Endothelial cell of umbilical vein (primary cell): ENCODE measurements at regions not wholly inside any gene's neighbourhood (a gene's known extent, or its start where the extent isn't known, plus 50 kb on each side); places are given as distances from the start of the nearest gene placed in this dataset.

Experiments
- BruUV-seq: library from RNA; stranded (reverse); fragments of 400-500 nt; replicated peaks from 2 replicates; lab custom pipeline; 2021; lab: Mats Ljungman, UMichigan
- CTCF ChIA-PET: fragments of 300-600, 350-600 bp; sonication (Branson Sonifier 250); formaldehyde crosslinking; loops from one replicate; lab custom pipeline; 2021; ENCODE audit warnings: antibody characterized with exemption, inconsistent platforms; lab: Charles Lee
- POLR2A ChIA-PET: fragments of 300-600, 350-600 bp; sonication (Branson Sonifier 250); formaldehyde crosslinking; loops from one replicate; lab custom pipeline; 2021; ENCODE audit warnings: antibody characterized with exemption, inconsistent platforms; lab: Charles Lee
- DNase-seq: peaks from one replicate; pipeline ENCODE4 v3.0.0-alpha.2; 2011; ENCODE audit warnings: low read depth, low spot score
- FAIRE-seq: peaks from 2 replicates; lab custom pipeline; 2011; peaks lifted over from hg19 to GRCh38; lab: Jason Lieb, UNC
- H2AFZ ChIP-seq: 2 replicates; pipeline ENCODE4 v1.6.0; 2012; ENCODE audit warnings: low read depth, low read length, control low read depth, inconsistent platforms
- H3K27ac ChIP-seq: 2 replicates; pipeline ENCODE4 v1.5.1; 2011; ENCODE audit warnings: low read depth, mild to moderate bottlenecking, control low read depth, low read length, moderate library complexity; ENCODE audit not compliant: insufficient read depth
- H3K27me3 ChIP-seq, 2 experiments: 2 replicates each; pipeline versions ENCODE4 v1.6.0 to v1.6.1; 2011; ENCODE audit warnings: low read length in 2 of 2, mixed read lengths in 1 of 2; ENCODE audit not compliant: control insufficient read depth in 2 of 2, insufficient read depth in 2 of 2
- H3K36me3 ChIP-seq, 2 experiments: 2 replicates in 1 of 2; 3 replicates in 1 of 2; pipeline ENCODE4 v1.5.1; 2011; ENCODE audit warnings: low read length in 2 of 2, mild to moderate bottlenecking in 1 of 2, moderate library complexity in 1 of 2; ENCODE audit not compliant: control insufficient read depth in 2 of 2, insufficient read depth in 2 of 2; ENCODE audit errors: extremely low read depth in 1 of 2
- H3K4me1 ChIP-seq: 3 replicates; pipeline ENCODE4 v1.5.1; 2011; ENCODE audit warnings: mild to moderate bottlenecking, low read length; ENCODE audit not compliant: control insufficient read depth, insufficient read depth; ENCODE audit errors: extremely low read depth
- H3K4me2 ChIP-seq: 2 replicates; pipeline ENCODE4 v1.6.1; 2011; ENCODE audit warnings: low read length, control low read depth, mixed read lengths; ENCODE audit not compliant: insufficient read depth
- H3K4me3 ChIP-seq, 3 experiments: fragments of 200-600 bp in 1 of 3; sonication (generic), shearing (Covaris generic) in 1 of 3; replicated peaks in 1 of 3; 2 replicates each; pipeline ENCODE4 v1.5.1; 2011 to 2016; ENCODE audit warnings: control low read depth in 3 of 3, low read length in 3 of 3, mild to moderate bottlenecking in 2 of 3, inconsistent platforms in 1 of 3, low read depth in 1 of 3, moderate library complexity in 1 of 3; ENCODE audit not compliant: insufficient read depth in 1 of 3
- H3K79me2 ChIP-seq: 2 replicates; pipeline ENCODE4 v1.6.0; 2012; ENCODE audit warnings: low read length, inconsistent platforms; ENCODE audit not compliant: control insufficient read depth, insufficient read depth
- H3K9ac ChIP-seq: replicated peaks from 2 replicates; pipeline ENCODE3; 2011; ENCODE audit warnings: low read length, control low read depth; ENCODE audit not compliant: insufficient read depth; ENCODE audit errors: extremely low read depth
- H3K9me1 ChIP-seq: replicated peaks from 3 replicates; pipeline ENCODE4 v1.6.0; 2011; ENCODE audit warnings: mild to moderate bottlenecking, low read length; ENCODE audit not compliant: control insufficient read depth, insufficient read depth; ENCODE audit errors: extremely low read depth
- H3K9me3 ChIP-seq: replicated peaks from 2 replicates; pipeline ENCODE4 v1.5.1; 2012; ENCODE audit warnings: low read length, inconsistent platforms; ENCODE audit not compliant: control insufficient read depth, insufficient read depth
- H4K20me1 ChIP-seq: replicated peaks from 2 replicates; pipeline ENCODE3; 2011; ENCODE audit warnings: mild to moderate bottlenecking, low read length; ENCODE audit not compliant: control insufficient read depth, insufficient read depth; ENCODE audit errors: extremely low read depth
- EZH2 ChIP-seq: IDR thresholded peaks from 2 replicates; pipeline ENCODE4 v1.6.1; 2012; ENCODE audit warnings: borderline replicate concordance, low read depth, mild to moderate bottlenecking, moderate library complexity, low read length, inconsistent platforms; ENCODE audit not compliant: severe bottlenecking
- FOS ChIP-seq: IDR thresholded peaks from 2 replicates; pipeline ENCODE4 v1.6.1; 2011; ENCODE audit warnings: mild to moderate bottlenecking, low read length, moderate library complexity, borderline replicate concordance; ENCODE audit not compliant: insufficient read depth
- GATA2 ChIP-seq: IDR thresholded peaks from 2 replicates; pipeline ENCODE4 v1.7.0; 2011; ENCODE audit warnings: low read depth, mild to moderate bottlenecking, moderate library complexity, mixed read lengths, low read length; ENCODE audit not compliant: insufficient read length, insufficient read depth
- JUN ChIP-seq: IDR thresholded peaks from 2 replicates; pipeline ENCODE4 v1.6.1; 2011; ENCODE audit warnings: borderline replicate concordance, low read depth; ENCODE audit not compliant: insufficient read length, insufficient read depth
- MYC ChIP-seq: IDR thresholded peaks from one replicate; pipeline ENCODE4 v1.6.1; 2011; ENCODE audit warnings: mild to moderate bottlenecking, low read depth, low read length
- POLR2A ChIP-seq: IDR thresholded peaks from 2 replicates; pipeline ENCODE4 v1.6.1; 2012; ENCODE audit warnings: low read depth, mild to moderate bottlenecking, control low read depth, low read length
- POLR2AphosphoS5 ChIP-seq: IDR thresholded peaks from 2 replicates; pipeline ENCODE4 v1.6.1; 2012; ENCODE audit warnings: low read depth, mild to moderate bottlenecking, control low read depth, low read length, moderate library complexity; ENCODE audit not compliant: insufficient read depth
- dilution Hi-C: fragments of 300-500 bp; cut with MboI; formaldehyde crosslinking; loops from one replicate; pipeline ENCODE4 v1.15.0; 2019; ENCODE audit warnings: low sequenced_read_pairs; ENCODE audit not compliant: extremely low pct_ligation_motif_present
- intact Hi-C: fragments of 100-400 bp; cut with micrococcal nuclease; formaldehyde crosslinking; loops from one replicate; pipeline ENCODE4 v1.10.0; 2022
- TF ChIP-seq, protein P1 (sequence below): IDR thresholded peaks from 2 replicates; pipeline ENCODE4 v1.6.1; 2011; ENCODE audit not compliant: insufficient read depth, insufficient read length
- TF ChIP-seq, protein P2 (sequence below), 2 donors: IDR thresholded peaks; 1 replicate in 1 of 2; 2 replicates in 1 of 2; pipeline ENCODE4 v1.5.1; 2011; ENCODE audit warnings: low read length in 2 of 2, mild to moderate bottlenecking in 2 of 2, moderate library complexity in 2 of 2, control low read depth in 1 of 2, inconsistent platforms in 1 of 2, low read depth in 1 of 2; ENCODE audit not compliant: insufficient read depth in 1 of 2; ENCODE audit errors: extremely low read depth in 1 of 2

DNA sequence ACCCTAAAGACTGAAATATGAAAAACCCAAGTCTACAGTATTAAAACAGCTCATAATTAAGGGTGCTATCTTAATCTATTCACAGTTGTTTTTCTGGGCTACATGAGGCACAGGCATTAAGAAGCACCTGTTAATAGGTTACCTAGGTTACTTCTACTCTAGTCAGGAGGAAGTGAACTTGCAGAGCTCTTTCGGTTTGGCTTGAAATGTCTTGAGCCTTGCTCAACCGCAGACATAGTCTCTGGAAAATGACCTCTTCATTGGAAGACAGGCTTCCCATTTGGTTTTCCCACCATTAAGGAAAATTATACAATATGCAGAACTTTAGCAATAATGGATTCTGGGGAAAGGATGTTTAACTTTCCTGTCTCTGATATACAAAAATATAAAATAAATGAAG, 142.3 kb upstream of the KCNJ3 start:
- Histone ChIP-seq H2AFZ (no peak overlapping the region), H3K9me1 (no peaks in the 10 kb centered on the region), H3K4me1 (no peaks in the 10 kb centered on the region), H3K9ac (no peak overlapping the region), H3K4me3 (no peak overlapping the region), H3K9me3 (no peaks in the 10 kb centered on the region), H3K27ac (no peak overlapping the region), H3K79me2 (no peaks in the 10 kb centered on the region), H3K4me2 (no peak overlapping the region), H3K36me3 (no peaks in the 10 kb centered on the region), H3K27me3 (no peaks in the 10 kb centered on the region), H4K20me1 (no peaks in the 10 kb centered on the region)
- dilution Hi-C loops, result no loop called here
- ChIA-PET POLR2A (no interaction called here), CTCF (interaction anchor here (1.3 kb wide), 1 partner anchor 19 kb away, joined by 3 read pairs; no protein-coding TSS in a partner anchor)
- intact Hi-C loops, result no loop called here
- no TSS peak for BruUV-seq
- no peak for FAIRE-seq
- TF ChIP-seq MYC, result no peak
- TF ChIP-seq GATA2, result no peak
- TF ChIP-seq JUN, result no peak
- TF ChIP-seq, protein P1, sequence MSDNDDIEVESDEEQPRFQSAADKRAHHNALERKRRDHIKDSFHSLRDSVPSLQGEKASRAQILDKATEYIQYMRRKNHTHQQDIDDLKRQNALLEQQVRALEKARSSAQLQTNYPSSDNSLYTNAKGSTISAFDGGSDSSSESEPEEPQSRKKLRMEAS, result no peak
- TF ChIP-seq, protein P2, sequence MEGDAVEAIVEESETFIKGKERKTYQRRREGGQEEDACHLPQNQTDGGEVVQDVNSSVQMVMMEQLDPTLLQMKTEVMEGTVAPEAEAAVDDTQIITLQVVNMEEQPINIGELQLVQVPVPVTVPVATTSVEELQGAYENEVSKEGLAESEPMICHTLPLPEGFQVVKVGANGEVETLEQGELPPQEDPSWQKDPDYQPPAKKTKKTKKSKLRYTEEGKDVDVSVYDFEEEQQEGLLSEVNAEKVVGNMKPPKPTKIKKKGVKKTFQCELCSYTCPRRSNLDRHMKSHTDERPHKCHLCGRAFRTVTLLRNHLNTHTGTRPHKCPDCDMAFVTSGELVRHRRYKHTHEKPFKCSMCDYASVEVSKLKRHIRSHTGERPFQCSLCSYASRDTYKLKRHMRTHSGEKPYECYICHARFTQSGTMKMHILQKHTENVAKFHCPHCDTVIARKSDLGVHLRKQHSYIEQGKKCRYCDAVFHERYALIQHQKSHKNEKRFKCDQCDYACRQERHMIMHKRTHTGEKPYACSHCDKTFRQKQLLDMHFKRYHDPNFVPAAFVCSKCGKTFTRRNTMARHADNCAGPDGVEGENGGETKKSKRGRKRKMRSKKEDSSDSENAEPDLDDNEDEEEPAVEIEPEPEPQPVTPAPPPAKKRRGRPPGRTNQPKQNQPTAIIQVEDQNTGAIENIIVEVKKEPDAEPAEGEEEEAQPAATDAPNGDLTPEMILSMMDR (IDR thresholded peaks at IDR 0.05; ENCODE audit: extremely low read depth in 1 of 2, insufficient read depth in 1 of 2, low read depth in 1 of 2, low read length in 2 of 2), result no peak
- TF ChIP-seq EZH2, result no peak
- no peak for TF ChIP-seq POLR2A
- no peak for TF ChIP-seq POLR2AphosphoS5
- no peak for TF ChIP-seq FOS
- DNase-seq, result no peak
